BLaER1 treated with 17β-estradiol and CSF1 and Interleukin-3, amounts not matched to agents 10 nM and 100 nM (cell line): ENCODE measurements at regions not wholly inside any gene's neighbourhood (a gene's known extent, or its start where the extent isn't known, plus 50 kb on each side); places are given as distances from the start of the nearest gene placed in this dataset.

Experiments
- H3K27ac ChIP-seq, 11 experiments: shearing (Covaris generic); formaldehyde crosslinking; 2 replicates each; pipeline ENCODE4 v1.8.1; 2022
- H3K27me3 ChIP-seq, 11 experiments: shearing (Covaris generic); formaldehyde crosslinking; 2 replicates each; pipeline ENCODE4 v1.8.1; 2022
- H3K36me3 ChIP-seq, 11 experiments: shearing (Covaris generic); formaldehyde crosslinking; 2 replicates each; pipeline ENCODE4 v1.8.1; 2022
- H3K4me1 ChIP-seq, 10 experiments: shearing (Covaris generic); formaldehyde crosslinking; 2 replicates each; pipeline ENCODE4 v1.8.1; 2022
- H3K4me2 ChIP-seq, 11 experiments: shearing (Covaris generic); formaldehyde crosslinking; 2 replicates each; pipeline ENCODE4 v1.8.1; 2022
- H3K4me3 ChIP-seq, 10 experiments: shearing (Covaris generic); formaldehyde crosslinking; 2 replicates each; pipeline ENCODE4 v1.8.1; 2022
- H3K9ac ChIP-seq, 11 experiments: shearing (Covaris generic); formaldehyde crosslinking; 2 replicates each; pipeline ENCODE4 v1.8.1; 2022
- H3K9me3 ChIP-seq, 11 experiments: shearing (Covaris generic); formaldehyde crosslinking; replicated peaks in 1 of 11; 2 replicates each; pipeline ENCODE4 v1.8.1; 2022
- H4K20me1 ChIP-seq, 11 experiments: shearing (Covaris generic); formaldehyde crosslinking; 2 replicates each; pipeline ENCODE4 v1.8.1; 2022
- Cebpa-rat ChIP-seq, 11 experiments: shearing (Covaris generic); IDR thresholded peaks; 2 replicates each; pipeline ENCODE4 v1.8.1; 2022

DNA sequence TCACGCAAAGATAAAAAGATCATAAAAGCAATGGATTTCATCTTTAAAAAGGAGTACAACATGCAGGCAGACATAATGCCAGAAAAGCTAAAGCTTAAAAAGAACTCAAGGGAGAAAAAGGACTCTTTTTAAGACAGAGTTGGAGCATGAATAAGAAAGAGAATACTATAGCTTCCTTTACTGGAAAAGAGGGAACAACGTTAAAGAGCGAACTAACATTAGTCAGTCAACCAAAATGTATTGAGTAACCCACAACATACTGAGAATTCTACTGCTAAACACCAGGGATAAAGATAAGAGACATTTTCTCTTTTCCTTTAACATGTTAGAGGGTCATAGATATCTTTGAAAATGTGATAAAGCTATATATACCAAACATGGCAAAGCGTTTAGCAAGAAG is 182.0 kb downstream of the DUSP10 start:
- H3K9ac ChIP-seq = no peak overlapping the region
- 0 out of 20 replicates have a peak, but pooled peaks cover 0 to 2% (median 0%) of the 10 kb centered on the region in 10 experiments for H3K4me1 ChIP-seq
- H3K9me3 ChIP-seq = 0 out of 22 replicates have a peak, but pooled peaks cover 0 to 5% (median 0%) of the 10 kb centered on the region in 11 experiments

DNA sequence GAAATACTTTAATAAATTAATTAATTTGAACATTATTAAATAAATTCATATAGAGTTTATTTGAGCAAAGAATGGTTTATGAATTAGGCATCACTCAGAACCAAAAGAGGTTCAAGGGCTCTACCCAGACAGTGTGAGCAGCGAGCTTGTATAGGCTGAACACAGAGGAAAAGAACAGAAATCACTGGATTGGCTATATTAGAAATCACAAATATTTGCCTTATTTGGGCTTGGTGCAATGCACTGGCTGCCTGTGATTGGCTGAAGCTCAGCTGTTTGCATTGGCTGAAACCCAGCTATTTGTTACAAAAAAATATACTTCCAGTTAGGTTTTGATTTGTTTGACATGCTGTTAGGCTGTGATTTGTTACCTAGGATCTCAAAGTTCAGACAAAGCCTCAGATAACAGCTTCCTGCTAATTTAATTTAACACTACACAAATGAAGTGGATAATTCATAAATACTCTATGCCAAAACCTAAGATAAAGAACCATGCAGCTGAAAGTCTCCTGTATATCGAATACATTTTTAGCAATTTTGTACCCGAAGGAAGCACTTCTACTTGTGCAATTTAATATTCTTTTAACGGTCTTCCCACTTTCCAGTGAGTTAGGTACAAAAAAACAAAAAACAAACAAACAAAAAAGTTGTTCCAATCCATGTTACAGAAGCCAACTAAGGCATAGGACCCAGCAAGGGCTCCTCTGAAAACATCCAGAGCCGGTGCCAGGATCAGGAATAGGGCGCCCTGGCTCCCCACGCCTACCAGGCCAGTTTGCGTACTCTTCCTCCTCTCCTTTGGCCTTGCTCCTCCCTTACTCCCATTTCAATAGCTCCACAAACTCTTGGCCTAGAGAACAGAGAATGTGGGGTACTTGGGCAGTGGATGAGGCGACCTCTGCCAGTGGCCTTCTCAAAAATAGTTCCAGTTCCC is 179.1 kb downstream of the DUSP10 start:
- no peak for TF ChIP-seq Cebpa-rat (IDR thresholded peaks at IDR 0.05)
- no peak overlapping the region for H3K27ac ChIP-seq
- H3K27me3 ChIP-seq = no peaks in the 10 kb centered on the region
- H3K4me3 ChIP-seq = no peak overlapping the region
- peaks cover 0 to 11% (median 0%) of the 10 kb centered on the region in 10 experiments; a peak in 1 of 20 replicates for H3K4me1 ChIP-seq
- H3K9ac ChIP-seq = no peak overlapping the region
- 0 out of 22 replicates have a peak, but pooled peaks cover 0 to 5% (median 0%) of the 10 kb centered on the region in 11 experiments for H3K9me3 ChIP-seq
- no peaks in the 10 kb centered on the region for H3K36me3 ChIP-seq
- no peaks in the 10 kb centered on the region for H4K20me1 ChIP-seq
- no peak overlapping the region for H3K4me2 ChIP-seq

More for the DNA sequence above, 182.0 kb downstream of the DUSP10 start:
- H3K4me3 ChIP-seq = no peak overlapping the region
- H3K36me3 ChIP-seq = no peaks in the 10 kb centered on the region
- no peaks in the 10 kb centered on the region for H4K20me1 ChIP-seq
- H3K27ac ChIP-seq = no peak overlapping the region
- no peak overlapping the region for H3K4me2 ChIP-seq
- TF ChIP-seq Cebpa-rat (IDR thresholded peaks at IDR 0.05) = no peak
- H3K27me3 ChIP-seq = no peaks in the 10 kb centered on the region

DNA sequence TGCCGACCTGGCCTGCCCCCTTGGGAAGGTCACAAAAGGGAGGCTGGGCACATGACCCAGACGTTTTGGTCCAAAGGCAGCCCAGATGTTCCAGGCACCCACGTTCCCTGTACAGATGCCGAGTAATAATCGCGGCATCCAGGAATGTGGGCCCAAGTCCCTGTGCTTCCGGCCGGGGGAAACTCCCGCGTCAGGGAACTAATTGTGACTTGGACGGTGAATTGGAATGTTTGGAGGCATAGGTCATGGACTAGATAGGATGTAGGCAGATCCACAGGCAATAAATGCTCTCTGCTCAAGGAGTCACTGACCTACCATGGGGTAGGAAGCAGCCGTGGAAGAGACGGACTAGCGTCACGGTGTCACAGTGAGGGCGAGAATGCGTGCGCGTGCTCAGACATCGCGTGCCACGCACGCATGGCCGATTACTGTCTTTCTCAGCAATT is 178.4 kb downstream of the DUSP10 start:
- Histone ChIP-seq H3K4me1 (peaks cover 0 to 11% (median 0%) of the 10 kb centered on the region in 10 experiments; a peak in 1 of 20 replicates), H4K20me1 (no peaks in the 10 kb centered on the region), H3K27me3 (no peaks in the 10 kb centered on the region), H3K4me3 (no peak overlapping the region), H3K27ac (no peak overlapping the region), H3K9ac (no peak overlapping the region), H3K36me3 (no peaks in the 10 kb centered on the region), H3K9me3 (0 out of 22 replicates have a peak, but pooled peaks cover 0 to 5% (median 0%) of the 10 kb centered on the region in 11 experiments), H3K4me2 (no peak overlapping the region)
- no peak for TF ChIP-seq Cebpa-rat (IDR thresholded peaks at IDR 0.05)

DNA sequence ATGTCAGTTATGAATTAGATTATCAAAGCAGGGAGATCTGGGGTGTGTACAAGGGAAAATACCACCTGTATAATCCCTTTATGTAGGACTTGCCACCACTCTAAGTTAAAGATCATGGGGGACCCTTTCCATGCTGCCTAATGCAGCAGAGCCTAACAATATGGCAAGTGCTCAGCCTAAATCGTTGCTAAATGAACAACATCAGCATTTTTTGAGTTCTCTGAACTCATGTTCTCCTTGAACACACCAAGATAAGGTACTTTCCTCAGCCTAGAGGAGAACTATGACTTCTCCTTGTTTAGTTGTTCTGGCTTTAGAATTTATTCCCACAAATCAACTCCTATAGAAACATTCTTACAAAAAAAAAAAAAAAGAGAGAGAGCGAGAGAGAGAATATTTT is 177.0 kb downstream of the DUSP10 start:
- no peaks in the 10 kb centered on the region for H3K36me3 ChIP-seq
- H3K27me3 ChIP-seq = no peaks in the 10 kb centered on the region
- TF ChIP-seq Cebpa-rat (IDR thresholded peaks at IDR 0.05) = no peak
- H3K4me1 ChIP-seq = peaks cover 0 to 11% (median 0%) of the 10 kb centered on the region in 10 experiments; a peak in 1 of 20 replicates
- H3K9me3 ChIP-seq = 0 out of 22 replicates have a peak, but pooled peaks cover 0 to 5% (median 0%) of the 10 kb centered on the region in 11 experiments
- no peak overlapping the region for H3K9ac ChIP-seq
- no peaks in the 10 kb centered on the region for H4K20me1 ChIP-seq
- no peak overlapping the region for H3K4me3 ChIP-seq
- H3K27ac ChIP-seq = no peak overlapping the region
- no peak overlapping the region for H3K4me2 ChIP-seq

DNA sequence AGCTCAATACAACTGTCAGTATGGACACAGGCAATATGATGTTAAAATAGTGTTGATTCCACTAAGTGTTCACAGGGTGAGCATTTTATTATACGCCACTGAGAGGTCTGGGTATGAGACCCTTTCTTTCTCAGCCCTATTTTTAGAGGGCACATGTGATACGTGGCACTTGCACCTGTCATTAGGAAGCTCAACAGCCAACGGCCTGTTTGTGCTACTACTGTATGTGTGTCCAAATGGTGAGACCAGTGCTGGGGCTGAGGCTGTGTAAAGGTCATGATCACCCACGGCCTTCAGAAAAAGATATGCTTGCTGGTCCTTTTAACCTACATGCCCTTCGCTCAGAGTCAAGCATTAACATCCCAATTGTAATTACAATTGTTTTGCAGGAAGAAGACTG is 176.2 kb downstream of the DUSP10 start:
- no peak for TF ChIP-seq Cebpa-rat (IDR thresholded peaks at IDR 0.05)

DNA sequence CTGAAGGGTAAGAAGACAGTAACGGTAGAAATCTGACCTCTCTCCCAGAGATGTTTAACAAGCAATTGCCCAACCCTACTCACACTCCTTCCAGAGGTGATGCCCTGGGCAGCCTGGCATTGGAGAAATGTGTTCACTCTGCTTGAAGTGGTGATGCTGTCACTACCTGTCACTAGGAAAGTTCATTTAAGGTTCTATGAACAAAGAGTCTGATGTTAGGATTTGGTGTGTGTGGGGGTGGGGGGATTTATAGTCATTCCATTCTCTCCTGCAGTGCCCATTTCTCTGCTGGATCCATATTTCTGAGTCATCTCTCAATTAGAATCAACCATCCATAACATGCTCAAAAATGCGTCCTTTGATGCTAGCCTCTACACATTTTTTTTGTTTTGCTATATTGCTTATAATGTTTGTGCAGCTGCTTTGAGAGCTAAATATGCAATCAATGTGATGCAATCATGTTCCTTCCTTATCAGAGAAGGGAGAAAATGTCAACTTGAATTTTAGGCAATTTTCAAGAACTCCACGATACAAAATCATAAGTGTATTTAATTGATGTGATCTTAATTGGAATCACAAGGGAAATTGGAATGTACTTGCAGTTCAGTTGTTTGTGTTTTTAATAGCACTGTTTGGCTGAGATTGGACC is 173.9 kb downstream of the DUSP10 start:
- Histone ChIP-seq H3K27ac (no peak overlapping the region), H3K4me1 (peaks cover 0 to 11% (median 0%) of the 10 kb centered on the region in 10 experiments; a peak in 1 of 20 replicates), H3K36me3 (no peaks in the 10 kb centered on the region), H3K9me3 (0 out of 22 replicates have a peak, but pooled peaks cover 0 to 5% (median 0%) of the 10 kb centered on the region in 11 experiments), H4K20me1 (no peaks in the 10 kb centered on the region), H3K4me3 (no peak overlapping the region), H3K4me2 (peak overlapping the region in 1 of 11 experiments; percentile 13; a peak in 1 of 22 replicates), H3K27me3 (no peaks in the 10 kb centered on the region), H3K9ac (no peak overlapping the region)
- TF ChIP-seq Cebpa-rat (IDR thresholded peaks at IDR 0.05) = no peak

More for the DNA sequence above, 176.2 kb downstream of the DUSP10 start:
- Histone ChIP-seq H4K20me1 (no peaks in the 10 kb centered on the region), H3K9ac (no peak overlapping the region), H3K4me3 (no peak overlapping the region), H3K9me3 (0 out of 22 replicates have a peak, but pooled peaks cover 0 to 5% (median 0%) of the 10 kb centered on the region in 11 experiments), H3K36me3 (no peaks in the 10 kb centered on the region), H3K4me2 (no peak overlapping the region), H3K4me1 (peaks cover 0 to 11% (median 0%) of the 10 kb centered on the region in 10 experiments; a peak in 1 of 20 replicates), H3K27me3 (no peaks in the 10 kb centered on the region), H3K27ac (no peak overlapping the region)

DNA sequence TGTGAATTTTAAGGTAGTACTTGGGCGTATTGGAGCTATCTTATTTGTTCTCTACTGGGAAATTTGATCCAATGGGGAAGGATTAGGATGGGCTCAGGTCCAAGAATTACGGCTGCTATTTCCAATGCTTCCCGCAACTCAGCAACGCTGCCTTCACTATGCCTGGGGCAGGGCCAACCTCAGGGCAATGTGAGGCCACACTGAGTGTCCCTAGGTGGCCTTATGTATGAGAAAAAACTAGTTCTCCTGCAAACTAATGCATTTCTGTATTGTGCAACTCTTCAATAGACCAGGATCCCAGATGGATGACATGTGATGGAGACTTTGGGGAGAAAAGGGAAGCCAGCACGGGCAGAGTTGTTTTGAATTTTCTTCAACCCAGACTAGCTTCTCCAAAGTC is 168.1 kb downstream of the DUSP10 start:
- H3K27ac ChIP-seq = no peak overlapping the region
- no peak overlapping the region for H3K4me3 ChIP-seq
- no peaks in the 10 kb centered on the region for H3K27me3 ChIP-seq
- H3K36me3 ChIP-seq = no peaks in the 10 kb centered on the region
- H3K9me3 ChIP-seq = peaks cover 0 to 10% (median 0%) of the 10 kb centered on the region in 11 experiments; a peak in 3 of 22 replicates
- H3K4me2 ChIP-seq = no peak overlapping the region
- H3K4me1 ChIP-seq = no peaks in the 10 kb centered on the region
- TF ChIP-seq Cebpa-rat (IDR thresholded peaks at IDR 0.05) = peak in 2 of 11 experiments; percentile 13 to 48; a peak in 1 of 22 replicates
- no peak overlapping the region for H3K9ac ChIP-seq
- H4K20me1 ChIP-seq = no peaks in the 10 kb centered on the region

DNA sequence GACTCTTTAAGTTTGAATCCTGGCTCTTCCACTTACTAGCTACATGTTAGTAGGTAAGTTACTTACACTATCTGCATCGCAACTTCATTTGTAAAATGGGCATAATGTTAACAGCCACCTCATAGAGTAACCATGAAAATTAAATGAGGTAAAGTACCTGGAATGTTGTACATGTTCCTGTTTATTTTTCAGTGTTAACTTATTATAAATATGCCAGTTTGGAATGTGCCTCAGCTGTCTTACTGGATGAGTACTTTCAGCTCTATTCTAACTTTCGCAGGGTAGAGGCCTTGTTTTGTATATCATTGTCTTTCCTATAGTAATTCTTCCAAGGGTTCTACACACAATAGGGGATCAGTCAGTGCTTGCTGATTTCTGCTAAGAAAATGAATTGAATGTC is 167.4 kb downstream of the DUSP10 start:
- no peaks in the 10 kb centered on the region for H3K36me3 ChIP-seq
- H3K4me2 ChIP-seq = no peak overlapping the region
- TF ChIP-seq Cebpa-rat (IDR thresholded peaks at IDR 0.05) = no peak
- H3K4me3 ChIP-seq = no peak overlapping the region
- no peak overlapping the region for H3K27ac ChIP-seq
- no peaks in the 10 kb centered on the region for H4K20me1 ChIP-seq
- H3K9me3 ChIP-seq = peaks cover 0 to 10% (median 0%) of the 10 kb centered on the region in 11 experiments; a peak in 3 of 22 replicates
- H3K27me3 ChIP-seq = no peaks in the 10 kb centered on the region
- no peak overlapping the region for H3K9ac ChIP-seq
- H3K4me1 ChIP-seq = no peaks in the 10 kb centered on the region

DNA sequence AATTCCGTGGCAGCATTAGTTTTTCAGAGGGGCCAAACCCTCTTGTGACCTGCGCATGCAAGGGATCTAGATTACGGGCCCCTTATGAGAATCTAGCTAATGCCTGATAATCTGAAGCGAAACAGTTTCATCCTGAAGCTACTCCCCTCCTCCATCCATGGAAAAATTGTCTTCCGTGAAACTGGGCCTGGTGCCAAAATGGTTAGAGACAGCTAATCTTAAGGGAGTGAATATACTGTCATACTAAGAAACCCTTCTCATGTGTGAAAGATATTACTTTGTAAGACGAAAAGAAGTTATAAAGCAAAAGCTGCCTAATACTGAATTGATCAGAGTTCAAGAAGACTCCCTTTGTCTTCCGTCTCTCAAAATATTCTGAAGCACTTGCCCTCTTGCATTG is 166.3 kb downstream of the DUSP10 start:
- Histone ChIP-seq H4K20me1 (no peaks in the 10 kb centered on the region), H3K4me2 (no peak overlapping the region), H3K27me3 (no peaks in the 10 kb centered on the region), H3K4me3 (no peak overlapping the region), H3K4me1 (no peaks in the 10 kb centered on the region), H3K9ac (no peak overlapping the region), H3K9me3 (peaks cover 0 to 10% (median 0%) of the 10 kb centered on the region in 11 experiments; a peak in 3 of 22 replicates), H3K27ac (no peak overlapping the region), H3K36me3 (no peaks in the 10 kb centered on the region)
- TF ChIP-seq Cebpa-rat (IDR thresholded peaks at IDR 0.05) = no peak
